GM12801 (cell line): ENCODE measurements at regions not wholly inside any gene's neighbourhood (a gene's known extent, or its start where the extent isn't known, plus 50 kb on each side); places are given as distances from the start of the nearest gene placed in this dataset.

Source experiments
- CTCF ChIP-seq: IDR thresholded peaks from one replicate; pipeline ENCODE4 v1.5.1; 2011; ENCODE audit warnings: control low read depth; ENCODE audit not compliant: insufficient read length; ENCODE audit errors: extremely low read depth

- TF ChIP-seq CTCF = no peak
These were observed 50.7 kb upstream of the VPREB1 start for GRCh38 chr22:22193923-22194322.

GRCh38 chr22:22187299-22187698 is 57.3 kb upstream of the VPREB1 start:
- TF ChIP-seq CTCF = no peak

- TF ChIP-seq CTCF = no peak
These were observed 58.6 kb upstream of the VPREB1 start for GRCh38 chr22:22185844-22186499.

GRCh38 chr22:22185217-22185616 is 59.4 kb upstream of the VPREB1 start:
- TF ChIP-seq CTCF = no peak

GRCh38 chr22:22184277-22184807 is 60.2 kb upstream of the VPREB1 start:
- TF ChIP-seq CTCF = no peak

- TF ChIP-seq CTCF = no peak
These were observed 61.7 kb upstream of the VPREB1 start for GRCh38 chr22:22182990-22183264.

GRCh38 chr22:22182218-22182989 is 62.2 kb upstream of the VPREB1 start:
- TF ChIP-seq CTCF = no peak
